ENCODE measurements at regions not wholly inside any gene's neighbourhood (a gene's known extent, or its start where the extent isn't known, plus 50 kb on each side); places are given as distances from the start of the nearest gene placed in this dataset.
"Not testable (repeated sequence)": the region's sequence is repeated elsewhere in the genome, so short reads cannot be mapped to it uniquely, and the experiment has no call there.

- H3K4me3 ChIP-seq (replicated peaks in 1 of 3; ENCODE audit: insufficient read depth in 1 of 3, low read depth in 1 of 3, low read length in 3 of 3) = no peak overlapping the region
- H3K27ac ChIP-seq (ENCODE audit: insufficient read depth, low read depth, low read length) = no peak overlapping the region
- no peak for DNase-seq (ENCODE audit: low read depth, low spot score)
- no peak overlapping the region for H3K4me2 ChIP-seq (ENCODE audit: insufficient read depth, low read length)
- H3K9me1 ChIP-seq (replicated peaks; ENCODE audit: control insufficient read depth, extremely low read depth, insufficient read depth, low read length) = no peaks in the 10 kb centered on the region
- H3K9me3 ChIP-seq (replicated peaks; ENCODE audit: control insufficient read depth, insufficient read depth, low read length) = no peaks in the 10 kb centered on the region
- no peak for FAIRE-seq
- H3K36me3 ChIP-seq (ENCODE audit: control insufficient read depth in 2 of 2, extremely low read depth in 1 of 2, insufficient read depth in 2 of 2, low read length in 2 of 2) = no peaks in the 10 kb centered on the region
- no peaks in the 10 kb centered on the region for H3K4me1 ChIP-seq (ENCODE audit: control insufficient read depth, extremely low read depth, insufficient read depth, low read length)
- intact Hi-C loops (cut with micrococcal nuclease) (no loop called here), dilution Hi-C loops (cut with MboI; ENCODE audit: extremely low pct_ligation_motif_present, low sequenced_read_pairs) (no loop called here)
- no peak overlapping the region for H2AFZ ChIP-seq (ENCODE audit: low read depth, low read length)
- no TSS peak for BruUV-seq (replicated peaks)
- H3K79me2 ChIP-seq (ENCODE audit: control insufficient read depth, insufficient read depth, low read length) = no peaks in the 10 kb centered on the region
- no peak overlapping the region for H3K9ac ChIP-seq (replicated peaks; ENCODE audit: extremely low read depth, insufficient read depth, low read length)
- H4K20me1 ChIP-seq (replicated peaks; ENCODE audit: control insufficient read depth, extremely low read depth, insufficient read depth, low read length) = no peaks in the 10 kb centered on the region
- H3K27me3 ChIP-seq (ENCODE audit: control insufficient read depth in 2 of 2, insufficient read depth in 2 of 2, low read length in 2 of 2) = no peaks in the 10 kb centered on the region
- CTCF ChIA-PET = no interaction called here
- POLR2A ChIA-PET = no interaction called here
- TF ChIP-seq EZH2 (IDR thresholded peaks at IDR 0.05; ENCODE audit: borderline replicate concordance, low read depth, low read length, severe bottlenecking) (no peak), JUN (IDR thresholded peaks at IDR 0.05; ENCODE audit: borderline replicate concordance, insufficient read depth, insufficient read length, low read depth) (no peak), GATA2 (IDR thresholded peaks at IDR 0.05; ENCODE audit: insufficient read depth, insufficient read length, low read depth, low read length) (no peak), MYC (IDR thresholded peaks at IDR 0.05; ENCODE audit: low read depth, low read length) (no peak), FOS (IDR thresholded peaks at IDR 0.05; ENCODE audit: borderline replicate concordance, insufficient read depth, low read length) (no peak), POLR2AphosphoS5 (IDR thresholded peaks at IDR 0.05; ENCODE audit: insufficient read depth, low read depth, low read length) (no peak)
These were observed 147.0 kb upstream of the API5 start for GRCh38 chr11:43164831-43165230.

- H3K9ac ChIP-seq (replicated peaks; ENCODE audit: extremely low read depth, insufficient read depth, low read length); H4K20me1 ChIP-seq (replicated peaks; ENCODE audit: control insufficient read depth, extremely low read depth, insufficient read depth, low read length); DNase-seq (ENCODE audit: low read depth, low spot score); POLR2A ChIA-PET; intact Hi-C loops (cut with micrococcal nuclease); BruUV-seq (replicated peaks); H3K4me3 ChIP-seq (replicated peaks in 1 of 3; ENCODE audit: insufficient read depth in 1 of 3, low read depth in 1 of 3, low read length in 3 of 3); H3K9me1 ChIP-seq (replicated peaks; ENCODE audit: control insufficient read depth, extremely low read depth, insufficient read depth, low read length); H3K79me2 ChIP-seq (ENCODE audit: control insufficient read depth, insufficient read depth, low read length); dilution Hi-C loops (cut with MboI; ENCODE audit: extremely low pct_ligation_motif_present, low sequenced_read_pairs); H3K9me3 ChIP-seq (replicated peaks; ENCODE audit: control insufficient read depth, insufficient read depth, low read length); H3K27ac ChIP-seq (ENCODE audit: insufficient read depth, low read depth, low read length); FAIRE-seq; H2AFZ ChIP-seq (ENCODE audit: low read depth, low read length); H3K36me3 ChIP-seq (ENCODE audit: control insufficient read depth in 2 of 2, extremely low read depth in 1 of 2, insufficient read depth in 2 of 2, low read length in 2 of 2); H3K4me2 ChIP-seq (ENCODE audit: insufficient read depth, low read length); H3K4me1 ChIP-seq (ENCODE audit: control insufficient read depth, extremely low read depth, insufficient read depth, low read length); H3K27me3 ChIP-seq (ENCODE audit: control insufficient read depth in 2 of 2, insufficient read depth in 2 of 2, low read length in 2 of 2); CTCF ChIA-PET: not testable (repeated sequence)
These were observed 146.4 kb upstream of the API5 start for GRCh38 chr11:43165393-43165792.

GRCh38 chr11:43168241-43168640, 143.6 kb upstream of the API5 start:
- DNase-seq (ENCODE audit: low read depth, low spot score); H3K9me1 ChIP-seq (replicated peaks; ENCODE audit: control insufficient read depth, extremely low read depth, insufficient read depth, low read length); H3K4me3 ChIP-seq (replicated peaks in 1 of 3; ENCODE audit: insufficient read depth in 1 of 3, low read depth in 1 of 3, low read length in 3 of 3); H3K9me3 ChIP-seq (replicated peaks; ENCODE audit: control insufficient read depth, insufficient read depth, low read length); BruUV-seq (replicated peaks); H3K27ac ChIP-seq (ENCODE audit: insufficient read depth, low read depth, low read length); H2AFZ ChIP-seq (ENCODE audit: low read depth, low read length); intact Hi-C loops (cut with micrococcal nuclease); H3K9ac ChIP-seq (replicated peaks; ENCODE audit: extremely low read depth, insufficient read depth, low read length); FAIRE-seq; CTCF ChIA-PET; H4K20me1 ChIP-seq (replicated peaks; ENCODE audit: control insufficient read depth, extremely low read depth, insufficient read depth, low read length); POLR2A ChIA-PET; H3K36me3 ChIP-seq (ENCODE audit: control insufficient read depth in 2 of 2, extremely low read depth in 1 of 2, insufficient read depth in 2 of 2, low read length in 2 of 2); H3K79me2 ChIP-seq (ENCODE audit: control insufficient read depth, insufficient read depth, low read length); dilution Hi-C loops (cut with MboI; ENCODE audit: extremely low pct_ligation_motif_present, low sequenced_read_pairs); H3K4me1 ChIP-seq (ENCODE audit: control insufficient read depth, extremely low read depth, insufficient read depth, low read length); H3K27me3 ChIP-seq (ENCODE audit: control insufficient read depth in 2 of 2, insufficient read depth in 2 of 2, low read length in 2 of 2); H3K4me2 ChIP-seq (ENCODE audit: insufficient read depth, low read length): not testable (repeated sequence)

Data from endothelial cell of umbilical vein (primary cell).